NCI-H2081 (cell line): ENCODE measurements at regions not wholly inside any gene's neighbourhood (a gene's known extent, or its start where the extent isn't known, plus 50 kb on each side); places are given as distances from the start of the nearest gene placed in this dataset.
"Not testable (repeated sequence)": the region's sequence is repeated elsewhere in the genome, so short reads cannot be mapped to it uniquely, and the experiment has no call there.

Experiments used
- DNase-seq, 2 experiments: peaks; one replicate each; lab custom pipeline; 2025; lab: John Stamatoyannopoulos, UW

GRCh38 chr4:79743014-79743413, 330.0 kb downstream of the ANTXR2 start:
- no peak for DNase-seq

GRCh38 chr4:79739912-79740311, 331.9 kb upstream of the GK2 start:
- no peak for DNase-seq

- DNase-seq = no peak
Observed at GRCh38 chr4:79723507-79723906, 315.5 kb upstream of the GK2 start.

- no peak for DNase-seq
Observed at GRCh38 chr4:79700356-79700755, 292.3 kb upstream of the GK2 start.

GRCh38 chr4:79697444-79697843, 289.4 kb upstream of the GK2 start:
- DNase-seq = no peak

GRCh38 chr4:79696534-79696933, 288.5 kb upstream of the GK2 start:
- not testable (repeated sequence) for DNase-seq

GRCh38 chr4:79695848-79696247, 287.8 kb upstream of the GK2 start:
- no peak for DNase-seq

- no peak for DNase-seq
Observed at GRCh38 chr4:79689740-79690139, 281.7 kb upstream of the GK2 start.

GRCh38 chr4:79688691-79689090, 280.7 kb upstream of the GK2 start:
- no peak for DNase-seq

- no peak for DNase-seq
Observed at GRCh38 chr4:79687006-79687405, 279.0 kb upstream of the GK2 start.

GRCh38 chr4:79685542-79685941, 277.5 kb upstream of the GK2 start:
- DNase-seq = no peak

- no peak for DNase-seq
Observed at GRCh38 chr4:79684516-79684915, 276.5 kb upstream of the GK2 start.

- peak; percentile 79 to 91 for DNase-seq
Observed at GRCh38 chr4:79682801-79683530, 274.9 kb upstream of the GK2 start.

GRCh38 chr4:79682161-79682560, 274.1 kb upstream of the GK2 start:
- DNase-seq = no peak

- DNase-seq = no peak
Observed at GRCh38 chr4:79679859-79680258, 271.8 kb upstream of the GK2 start.

- DNase-seq = no peak
Observed at GRCh38 chr4:79678472-79679202, 270.6 kb upstream of the GK2 start.

- no peak for DNase-seq
Observed at GRCh38 chr4:79676705-79677104, 268.7 kb upstream of the GK2 start.

- DNase-seq = not testable (repeated sequence)
Observed at GRCh38 chr4:79674906-79675305, 266.9 kb upstream of the GK2 start.

GRCh38 chr4:79673898-79674297, 265.9 kb upstream of the GK2 start:
- no peak for DNase-seq

- DNase-seq = no peak
Observed at GRCh38 chr4:79673377-79673776, 265.3 kb upstream of the GK2 start.

- DNase-seq = no peak
Observed at GRCh38 chr4:79666875-79667274, 258.8 kb upstream of the GK2 start.

- no peak for DNase-seq
Observed at GRCh38 chr4:79666112-79666511, 258.1 kb upstream of the GK2 start.

- no peak for DNase-seq
Observed at GRCh38 chr4:79663865-79664264, 255.8 kb upstream of the GK2 start.

GRCh38 chr4:79663141-79663540, 255.1 kb upstream of the GK2 start:
- no peak for DNase-seq
